H1 (cell line): ENCODE measurements at regions not wholly inside any gene's neighbourhood (a gene's known extent, or its start where the extent isn't known, plus 50 kb on each side); places are given as distances from the start of the nearest gene placed in this dataset.
"Not testable (repeated sequence)": the region's sequence is repeated elsewhere in the genome, so short reads cannot be mapped to it uniquely, and the experiment has no call there.

ENCODE experiments used
- CTCF ChIA-PET: fragments of 300-600 bp; sonication (Branson Sonifier 250); formaldehyde crosslinking; loops from one replicate; lab custom pipeline; 2021; ENCODE audit not compliant: partially characterized antibody; lab: Charles Lee
- POLR2A ChIA-PET: fragments of 300-600 bp; sonication (Branson Sonifier 250); formaldehyde crosslinking; loops from one replicate; lab custom pipeline; 2021; ENCODE audit warnings: inconsistent platforms; ENCODE audit not compliant: partially characterized antibody; lab: Charles Lee
- DNase-seq, 2 experiments: peaks; one replicate each; pipeline versions ENCODE4 v3.0.0 to v3.0.0-alpha.2; 2010 to 2022; ENCODE audit warnings: low spot score in 2 of 2, low read depth in 1 of 2, mixed read lengths in 1 of 2
- FAIRE-seq: peaks from 2 replicates; lab custom pipeline; 2011; peaks lifted over from hg19 to GRCh38; lab: Jason Lieb, UNC
- H2AFZ ChIP-seq: 2 replicates; pipeline ENCODE4 v1.8.1; 2012; ENCODE audit warnings: low read length, inconsistent platforms
- H2AK5ac ChIP-seq: 2 replicates; pipeline ENCODE4 v1.6.1; 2013; ENCODE audit warnings: low read depth, low read length
- H2BK120ac ChIP-seq: replicated peaks from 2 replicates; pipeline ENCODE3; 2013; ENCODE audit warnings: low read depth, low read length, inconsistent platforms
- H2BK12ac ChIP-seq: 2 replicates; pipeline ENCODE4 v1.6.1; 2013; ENCODE audit warnings: low read depth, low read length
- H2BK15ac ChIP-seq: 2 replicates; pipeline ENCODE4 v1.6.1; 2013; ENCODE audit warnings: low read length
- H2BK20ac ChIP-seq: 2 replicates; pipeline ENCODE4 v1.6.1; 2013; ENCODE audit warnings: low read length
- H2BK5ac ChIP-seq: 2 replicates; pipeline ENCODE4 v1.6.1; 2013; ENCODE audit warnings: low read depth, low read length
- H3K14ac ChIP-seq: 2 replicates; pipeline ENCODE4 v1.6.1; 2013; ENCODE audit warnings: inconsistent platforms; ENCODE audit not compliant: insufficient read length
- H3K18ac ChIP-seq: 2 replicates; pipeline ENCODE4 v1.6.1; 2013; ENCODE audit warnings: low read length; ENCODE audit errors: extremely low read depth
- H3K23ac ChIP-seq: 2 replicates; pipeline ENCODE4 v1.6.1; 2013; ENCODE audit warnings: inconsistent platforms; ENCODE audit not compliant: insufficient read length
- H3K23me2 ChIP-seq: 2 replicates; pipeline ENCODE4 v1.6.1; 2013; ENCODE audit warnings: low read depth, low read length
- H3K27ac ChIP-seq: 2 replicates; pipeline ENCODE4 v1.6.1; 2011; ENCODE audit warnings: low read depth, low read length, inconsistent platforms
- H3K27me3 ChIP-seq, 4 experiments: replicated peaks in 1 of 4; 1 replicate in 1 of 4; 2 replicates in 3 of 4; pipeline versions ENCODE4 v1.6.1 to v1.8.1; 2011 to 2013; ENCODE audit warnings: low read length in 3 of 4, mild to moderate bottlenecking in 3 of 4, inconsistent platforms in 2 of 4, mixed read lengths in 2 of 4, moderate library complexity in 1 of 4; ENCODE audit not compliant: control insufficient read depth in 3 of 4, insufficient read depth in 3 of 4; ENCODE audit errors: extremely low read depth in 1 of 4
- H3K36me3 ChIP-seq, 4 experiments: 2 replicates each; pipeline versions ENCODE4 v1.6.1 to v1.8.1; 2011 to 2013; ENCODE audit warnings: mild to moderate bottlenecking in 4 of 4, low read length in 3 of 4, moderate library complexity in 2 of 4, control low read depth in 1 of 4, inconsistent platforms in 1 of 4; ENCODE audit not compliant: insufficient read depth in 4 of 4, control insufficient read depth in 2 of 4
- H3K4ac ChIP-seq: replicated peaks from 2 replicates; pipeline ENCODE3; 2013; ENCODE audit warnings: low read length, low read depth, mixed read lengths, inconsistent platforms; ENCODE audit not compliant: insufficient read length
- H3K4me1 ChIP-seq, 4 experiments: replicated peaks in 1 of 4; 1 replicate in 1 of 4; 2 replicates in 3 of 4; pipeline versions ENCODE4 v1.6.1 to v1.8.1; 2011 to 2013; ENCODE audit warnings: low read length in 3 of 4, inconsistent platforms in 2 of 4, mixed read lengths in 1 of 4; ENCODE audit not compliant: insufficient read depth in 4 of 4, control insufficient read depth in 3 of 4
- H3K4me2 ChIP-seq, 2 experiments: 2 replicates each; pipeline versions ENCODE4 v1.6.1 to v1.8.1; 2011 to 2013; ENCODE audit warnings: low read depth in 2 of 2, low read length in 2 of 2, control low read depth in 1 of 2, inconsistent platforms in 1 of 2, mild to moderate bottlenecking in 1 of 2; ENCODE audit not compliant: insufficient read depth in 1 of 2
- H3K4me3 ChIP-seq, 4 experiments: fragments of 200-600, 300-600 bp in 1 of 4; sonication (generic), shearing (Covaris generic), sonication (Bioruptor Twin) in 1 of 4; 2 replicates each; pipeline versions ENCODE4 v1.5.1 to v1.8.1; 2011 to 2016; ENCODE audit warnings: low read length in 4 of 4, low read depth in 3 of 4, control low read depth in 2 of 4, inconsistent platforms in 2 of 4, mild to moderate bottlenecking in 2 of 4, mixed read lengths in 1 of 4, moderate library complexity in 1 of 4; ENCODE audit not compliant: insufficient read depth in 2 of 4; ENCODE audit errors: extremely low read depth in 1 of 4
- H3K56ac ChIP-seq: replicated peaks from 2 replicates; pipeline ENCODE3; 2013; ENCODE audit warnings: low read depth, mild to moderate bottlenecking, mixed read lengths, low read length, inconsistent platforms; ENCODE audit not compliant: insufficient read length
- H3K79me1 ChIP-seq: 2 replicates; pipeline ENCODE4 v1.6.1; 2013; ENCODE audit warnings: low read depth, low read length, control low read depth
- H3K79me2 ChIP-seq, 2 experiments: 2 replicates each; pipeline versions ENCODE4 v1.6.1 to v1.8.1; 2012 to 2013; ENCODE audit warnings: low read length in 2 of 2, mild to moderate bottlenecking in 2 of 2, inconsistent platforms in 1 of 2; ENCODE audit not compliant: insufficient read depth in 2 of 2, control insufficient read depth in 1 of 2
- H3K9ac ChIP-seq, 4 experiments: replicated peaks in 1 of 4; 1 replicate in 1 of 4; 2 replicates in 3 of 4; pipeline versions ENCODE4 v1.6.1 to v1.8.1; 2011 to 2013; ENCODE audit warnings: low read depth in 3 of 4, low read length in 3 of 4, control low read depth in 2 of 4, mild to moderate bottlenecking in 2 of 4, moderate library complexity in 2 of 4, inconsistent platforms in 1 of 4; ENCODE audit errors: extremely low read depth in 1 of 4
- H3K9me3 ChIP-seq, 2 experiments: 2 replicates each; pipeline versions ENCODE4 v1.6.1 to v1.8.1; 2012 to 2013; ENCODE audit warnings: mild to moderate bottlenecking in 2 of 2, moderate library complexity in 2 of 2, control low read depth in 1 of 2, inconsistent platforms in 1 of 2, low read depth in 1 of 2, low read length in 1 of 2, mixed read lengths in 1 of 2; ENCODE audit not compliant: insufficient read depth in 2 of 2
- H4K20me1 ChIP-seq, 2 experiments: replicated peaks in 1 of 2; 2 replicates each; pipeline versions ENCODE3 to v1.8.1; 2011 to 2013; ENCODE audit warnings: inconsistent platforms in 2 of 2, low read length in 2 of 2, mild to moderate bottlenecking in 1 of 2; ENCODE audit not compliant: insufficient read depth in 2 of 2, control insufficient read depth in 1 of 2
- H4K5ac ChIP-seq: 2 replicates; pipeline ENCODE4 v1.6.1; 2013; ENCODE audit warnings: low read length, low read depth, mixed read lengths, inconsistent platforms; ENCODE audit not compliant: insufficient read length
- H4K8ac ChIP-seq: 2 replicates; pipeline ENCODE4 v1.8.0; 2013; ENCODE audit warnings: mild to moderate bottlenecking, moderate library complexity, low read length, inconsistent platforms; ENCODE audit not compliant: insufficient read depth; ENCODE audit errors: extremely low read depth
- H4K91ac ChIP-seq: replicated peaks from 2 replicates; pipeline ENCODE3; 2013; ENCODE audit warnings: low read length, mixed read lengths, inconsistent platforms; ENCODE audit not compliant: insufficient read length
- WGBS, 2 experiments: shearing (Covaris generic) in 1 of 2; methylation state at CpG; one replicate each; pipeline versions ENCODE4 v1.1.6 to v1.1.7; 2013 to 2015; ENCODE audit warnings: low lambda C conversion rate in 2 of 2, mixed read lengths in 2 of 2, inconsistent platforms in 1 of 2, low coverage in 1 of 2, missing lambda C conversion rate in 1 of 2; ENCODE audit not compliant: insufficient replicate concordance in 2 of 2, insufficient coverage in 1 of 2, insufficient read length in 1 of 2; ENCODE audit errors: extremely low coverage in 1 of 2, missing lambda C conversion rate in 1 of 2; 5-methylcytosine and 5-hydroxymethylcytosine counted together

- POLR2A ChIA-PET, H2BK12ac ChIP-seq, H3K4me1 ChIP-seq, H3K27ac ChIP-seq, H2AFZ ChIP-seq, H3K4ac ChIP-seq, H3K79me1 ChIP-seq, H3K9ac ChIP-seq, H3K79me2 ChIP-seq, H3K14ac ChIP-seq, H3K27me3 ChIP-seq, FAIRE-seq, CTCF ChIA-PET, H4K8ac ChIP-seq, H2BK20ac ChIP-seq, H3K4me3 ChIP-seq, H3K4me2 ChIP-seq, H2BK5ac ChIP-seq, H3K18ac ChIP-seq, H3K23me2 ChIP-seq, H4K20me1 ChIP-seq, H2AK5ac ChIP-seq, H3K56ac ChIP-seq, H4K91ac ChIP-seq, H2BK15ac ChIP-seq, H3K23ac ChIP-seq, H2BK120ac ChIP-seq, DNase-seq, H4K5ac ChIP-seq, H3K9me3 ChIP-seq, H3K36me3 ChIP-seq: not testable (repeated sequence)
- WGBS, 2 experiments: no CpG with 5 or more reads among the region's 4 CpGs
These were observed 1351.6 kb downstream of the NLGN4Y start for GRCh38 chrY:15875881-15876280.

GRCh38 chrY:15903524-15903923, 1379.2 kb downstream of the NLGN4Y start:
- CTCF ChIA-PET, POLR2A ChIA-PET, H2BK15ac ChIP-seq, H3K79me1 ChIP-seq, H3K9me3 ChIP-seq, H2BK20ac ChIP-seq, H3K18ac ChIP-seq, FAIRE-seq, H4K91ac ChIP-seq, H4K5ac ChIP-seq, H3K23me2 ChIP-seq, H2BK120ac ChIP-seq, H4K8ac ChIP-seq, H3K36me3 ChIP-seq, DNase-seq, H3K23ac ChIP-seq, H2AK5ac ChIP-seq, H3K27ac ChIP-seq, H2AFZ ChIP-seq, H4K20me1 ChIP-seq, H2BK12ac ChIP-seq, H3K4ac ChIP-seq, H3K27me3 ChIP-seq, H3K56ac ChIP-seq, H3K4me2 ChIP-seq, H2BK5ac ChIP-seq, H3K14ac ChIP-seq, H3K79me2 ChIP-seq, H3K9ac ChIP-seq, H3K4me3 ChIP-seq, H3K4me1 ChIP-seq: not testable (repeated sequence)
- WGBS, 2 experiments: no CpG with 5 or more reads among the region's 4 CpGs
